Upper lobe of right lung (tissue), 1 donor: ENCODE measurements at regions not wholly inside any gene's neighbourhood (a gene's known extent, or its start where the extent isn't known, plus 50 kb on each side); places are given as distances from the start of the nearest gene placed in this dataset.

ENCODE experiments used
- ATAC-seq: fragments of 200-7000 bp; cut with Tn5 transposase; one replicate; pipeline ENCODE4 v1.9.1; 2020; ENCODE audit warnings: mild to moderate bottlenecking, moderate library complexity
- DNase-seq: peaks from one replicate; pipeline ENCODE4 v3.0.0-alpha.2; 2020
- H3K27ac ChIP-seq: fragments of 200-600 bp; one replicate; pipeline ENCODE4 v1.8.0; 2022
- H3K27me3 ChIP-seq: fragments of 200-600 bp; one replicate; pipeline ENCODE4 v1.8.0; 2022; ENCODE audit warnings: mild to moderate bottlenecking
- H3K36me3 ChIP-seq: fragments of 200-600 bp; one replicate; pipeline ENCODE4 v1.8.0; 2022
- H3K4me1 ChIP-seq: fragments of 200-600 bp; one replicate; pipeline ENCODE4 v1.8.0; 2022
- H3K4me3 ChIP-seq: fragments of 200-600 bp; one replicate; pipeline ENCODE4 v1.8.0; 2022; ENCODE audit warnings: mild to moderate bottlenecking
- H3K9me3 ChIP-seq: fragments of 200-600 bp; one replicate; pipeline ENCODE4 v1.8.0; 2022
- CTCF ChIP-seq: fragments of 200-600 bp; IDR thresholded peaks from one replicate; pipeline ENCODE4 v1.8.0; 2022; ENCODE audit warnings: antibody characterized with exemption
- intact Hi-C: fragments of 100-400 bp; cut with DNase I; formaldehyde crosslinking; loops from one replicate; pipeline ENCODE4 v1.11.0; 2022
- donor health status: DM: no; HTN: yes; CAD: no; lungs with severe emphysema.

GRCh38 chr3:101978348-101978747, 129.0 kb downstream of the NFKBIZ start:
- Histone ChIP-seq H3K4me3 (no peak overlapping the region), H3K27ac (no peak overlapping the region), H3K9me3 (no peaks in the 10 kb centered on the region), H3K4me1 (no peaks in the 10 kb centered on the region), H3K27me3 (no peaks in the 10 kb centered on the region), H3K36me3 (no peaks in the 10 kb centered on the region)
- no peak for DNase-seq
- no peak for TF ChIP-seq CTCF
- intact Hi-C loops = no loop called here
- ATAC-seq = no peak

GRCh38 chr3:101979033-101979432, 129.7 kb downstream of the NFKBIZ start:
- Histone ChIP-seq H3K27ac (no peak overlapping the region), H3K27me3 (no peaks in the 10 kb centered on the region), H3K36me3 (no peaks in the 10 kb centered on the region), H3K9me3 (no peaks in the 10 kb centered on the region), H3K4me3 (no peak overlapping the region), H3K4me1 (no peaks in the 10 kb centered on the region)
- DNase-seq (no peak), ATAC-seq (no peak)
- intact Hi-C loops = no loop called here
- TF ChIP-seq CTCF = no peak

GRCh38 chr3:101984356-101984755, 135.0 kb downstream of the NFKBIZ start:
- no peak for ATAC-seq
- Histone ChIP-seq H3K36me3 (no peaks in the 10 kb centered on the region), H3K4me1 (peaks cover 5% of the 10 kb centered on the region), H3K27ac (no peak overlapping the region), H3K9me3 (no peaks in the 10 kb centered on the region), H3K4me3 (no peak overlapping the region), H3K27me3 (no peaks in the 10 kb centered on the region)
- TF ChIP-seq CTCF = no peak
- DNase-seq = no peak
- intact Hi-C loops = no loop called here

- no peak overlapping the region for H3K27ac ChIP-seq
- no peaks in the 10 kb centered on the region for H3K27me3 ChIP-seq
- ATAC-seq (no peak), DNase-seq (no peak)
- peaks cover 5% of the 10 kb centered on the region for H3K4me1 ChIP-seq
- TF ChIP-seq CTCF = no peak
- H3K4me3 ChIP-seq = no peak overlapping the region
- intact Hi-C loops = no loop called here
- no peaks in the 10 kb centered on the region for H3K36me3 ChIP-seq
- no peaks in the 10 kb centered on the region for H3K9me3 ChIP-seq
Observed at GRCh38 chr3:101988596-101988995, 139.3 kb downstream of the NFKBIZ start.

GRCh38 chr3:101989578-101990200, 140.4 kb downstream of the NFKBIZ start:
- DNase-seq = no peak
- no peak overlapping the region for H3K27ac ChIP-seq
- H3K4me3 ChIP-seq = no peak overlapping the region
- no peaks in the 10 kb centered on the region for H3K9me3 ChIP-seq
- H3K27me3 ChIP-seq = no peaks in the 10 kb centered on the region
- H3K36me3 ChIP-seq = no peaks in the 10 kb centered on the region
- intact Hi-C loops = no loop called here
- TF ChIP-seq CTCF = no peak
- no peak for ATAC-seq
- H3K4me1 ChIP-seq = peaks cover 5% of the 10 kb centered on the region

- no peaks in the 10 kb centered on the region for H3K9me3 ChIP-seq
- no peaks in the 10 kb centered on the region for H3K36me3 ChIP-seq
- peaks cover 5% of the 10 kb centered on the region for H3K4me1 ChIP-seq
- DNase-seq (no peak), ATAC-seq (no peak)
- no peak for TF ChIP-seq CTCF
- no peak overlapping the region for H3K27ac ChIP-seq
- H3K27me3 ChIP-seq = no peaks in the 10 kb centered on the region
- intact Hi-C loops = no loop called here
- no peak overlapping the region for H3K4me3 ChIP-seq
Observed at GRCh38 chr3:101992863-101993262, 143.5 kb downstream of the NFKBIZ start.
